HG02884 (cell line): ENCODE measurements at regions not wholly inside any gene's neighbourhood (a gene's known extent, or its start where the extent isn't known, plus 50 kb on each side); places are given as distances from the start of the nearest gene placed in this dataset.
"Not testable (repeated sequence)": the region's sequence is repeated elsewhere in the genome, so short reads cannot be mapped to it uniquely, and the experiment has no call there.

Experiments used
- ATAC-seq: cut with Tn5 transposase; IDR thresholded peaks from one replicate; pipeline ENCODE4 v1.9.1; 2021; ENCODE audit warnings: mild to moderate bottlenecking, moderate library complexity; ENCODE audit not compliant: unreplicated experiment

DNA sequence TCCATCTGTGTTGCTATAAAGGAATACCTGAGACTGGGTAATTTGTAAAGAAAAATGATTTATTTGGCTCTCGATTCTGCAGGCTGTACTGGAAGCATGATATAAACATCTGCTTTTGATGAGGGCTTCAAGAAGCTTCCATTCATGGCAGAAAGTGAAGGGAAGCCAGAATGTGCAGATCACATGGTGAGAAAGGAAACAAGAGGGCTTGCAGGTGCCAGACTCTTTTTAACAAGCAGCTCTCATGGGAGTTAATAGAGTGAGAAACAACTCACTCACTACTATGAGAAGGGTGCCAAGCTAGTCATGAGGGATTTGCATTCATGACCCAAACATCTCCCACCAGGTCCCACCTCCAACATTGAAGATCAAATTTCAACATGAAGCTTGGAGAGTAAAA lies 247.2 kb downstream of the ZIC4 start:
- no peak for ATAC-seq

DNA sequence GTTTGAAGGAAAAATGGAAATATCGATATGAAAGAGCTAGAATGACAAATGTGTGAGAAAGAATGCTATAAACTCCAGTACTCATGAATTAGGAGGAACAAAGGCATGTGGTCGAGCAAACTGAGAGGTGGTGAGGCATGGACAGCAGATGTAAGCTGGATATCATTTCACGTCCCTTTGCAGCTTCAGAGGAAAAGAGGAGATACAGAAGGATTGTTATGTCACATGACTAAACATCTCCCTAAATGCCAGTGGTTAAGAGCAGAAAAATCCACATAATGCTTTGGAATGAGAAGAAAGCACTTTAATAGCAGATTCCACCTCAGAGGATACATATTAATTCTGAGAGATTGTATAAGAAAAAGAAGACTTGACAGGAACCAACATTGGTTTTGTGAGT lies 248.7 kb downstream of the ZIC4 start:
- ATAC-seq = no peak

DNA sequence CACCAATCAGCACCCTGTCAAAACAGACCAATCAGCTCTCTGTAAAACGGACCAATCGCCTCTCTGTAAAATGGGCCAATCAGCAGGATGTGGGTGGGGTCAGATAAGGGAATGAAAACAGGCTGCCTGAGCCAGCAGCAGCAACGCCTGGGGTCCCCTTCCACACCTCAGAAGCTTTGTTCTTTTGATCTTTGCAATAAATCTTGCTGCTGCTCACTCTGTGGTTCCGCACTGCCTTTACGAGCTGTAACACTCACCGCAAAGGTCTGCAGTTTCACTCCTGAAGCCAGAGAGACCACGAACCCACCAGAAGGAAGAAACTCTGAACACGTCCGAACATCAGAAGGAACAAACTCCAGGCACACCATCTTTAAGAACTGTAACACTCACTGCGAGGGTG lies 251.4 kb downstream of the ZIC4 start:
- ATAC-seq = not testable (repeated sequence)

GRCh38 chr3:147153830-147154539 lies 252.4 kb downstream of the ZIC4 start:
- no peak for ATAC-seq

GRCh38 chr3:147152476-147152875 lies 253.9 kb downstream of the ZIC4 start:
- no peak for ATAC-seq

DNA sequence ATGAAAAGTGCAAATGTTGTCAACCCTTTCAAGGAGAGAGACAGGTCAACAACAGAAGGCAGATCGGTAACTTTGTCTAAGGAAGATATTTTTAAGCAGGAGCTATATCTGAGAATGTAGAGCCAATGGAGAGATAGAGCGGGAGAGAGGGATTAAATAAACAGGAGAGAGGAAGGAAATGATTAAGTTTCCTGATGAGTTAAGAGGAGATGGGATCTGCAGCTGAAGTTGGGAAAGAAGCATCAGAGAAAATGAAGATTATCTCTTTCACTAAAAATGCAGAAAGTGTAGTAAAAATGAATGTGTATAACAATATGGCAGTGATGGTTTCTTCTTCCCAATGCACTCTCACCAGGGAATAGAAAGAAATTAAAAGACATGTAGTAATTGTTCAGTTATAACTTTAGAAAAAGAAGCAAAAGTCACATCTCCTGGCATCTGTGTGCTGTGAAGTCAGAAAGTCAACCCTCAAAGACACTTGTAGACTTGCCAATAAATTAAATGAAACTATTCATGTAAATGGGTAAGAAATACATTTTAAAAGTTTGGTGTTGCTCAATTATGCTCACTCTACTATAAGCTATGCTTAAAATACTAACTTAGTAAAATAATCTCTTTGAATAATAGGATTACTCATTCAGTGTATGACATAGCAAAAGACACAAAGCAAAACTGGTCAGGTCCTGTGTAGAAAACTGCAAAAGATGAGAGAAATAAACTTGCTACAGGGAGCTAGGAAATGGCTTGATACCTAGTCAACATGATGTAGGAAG lies 264.6 kb downstream of the ZIC4 start:
- no peak for ATAC-seq

GRCh38 chr3:147139341-147139740 lies 267.0 kb downstream of the ZIC4 start:
- no peak for ATAC-seq

DNA sequence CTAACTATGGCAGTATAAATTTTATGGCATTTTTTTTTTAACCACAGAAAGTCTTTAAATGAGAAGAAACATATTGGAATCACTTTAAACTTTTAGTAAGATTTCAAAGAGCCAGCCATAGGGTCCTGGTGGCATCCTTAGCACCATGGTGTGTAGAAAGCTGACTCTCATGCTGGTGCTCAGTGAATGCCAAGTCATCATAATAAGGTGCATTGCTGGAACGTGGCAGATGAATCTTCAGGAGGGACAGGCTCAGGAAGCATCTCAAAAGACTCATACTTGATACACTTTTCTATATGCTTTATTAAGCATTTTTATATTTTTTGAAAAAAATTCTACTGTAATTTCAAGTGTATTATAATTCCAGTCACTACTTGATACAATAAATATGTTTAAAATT lies 274.2 kb downstream of the ZIC4 start:
- no peak for ATAC-seq

DNA sequence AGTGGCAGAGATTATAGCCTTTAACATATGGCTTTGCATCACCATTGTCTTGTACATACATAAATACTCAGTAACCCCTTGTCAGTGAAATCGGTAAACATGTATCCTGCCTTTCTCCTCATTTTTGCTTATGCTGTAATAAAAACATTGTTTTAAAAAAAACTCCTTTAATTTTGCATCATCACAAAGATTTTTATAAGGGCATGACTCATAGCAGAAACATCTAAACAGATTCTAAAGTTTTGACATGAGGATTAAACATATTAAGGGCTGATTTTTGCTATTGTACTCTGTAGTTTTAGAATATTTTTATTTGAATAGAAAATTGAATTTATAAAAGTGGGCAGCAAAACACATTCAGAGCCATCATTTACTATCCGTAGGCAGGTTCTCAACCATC lies 275.9 kb downstream of the ZIC4 start:
- ATAC-seq = no peak

DNA sequence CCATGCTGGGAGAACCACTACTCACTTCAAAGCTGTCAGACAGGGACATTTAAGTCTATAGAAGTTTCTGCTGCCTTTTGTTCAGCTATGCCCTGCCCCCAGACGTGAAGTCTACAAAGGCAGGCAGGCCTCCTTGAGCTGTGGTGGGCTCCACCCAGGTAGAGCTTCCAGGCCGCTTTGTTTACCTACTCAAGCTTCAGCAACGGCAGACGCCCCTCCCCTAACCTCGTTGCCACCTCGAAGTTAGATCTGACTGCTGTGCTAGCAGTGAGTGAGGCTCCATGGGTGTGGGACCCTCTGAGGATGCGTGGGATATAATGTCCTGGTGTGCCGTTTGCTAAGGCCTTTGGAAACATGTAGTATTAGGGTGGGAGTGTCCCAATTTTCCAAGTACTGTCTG lies 276.7 kb downstream of the ZIC4 start:
- ATAC-seq = no peak

DNA sequence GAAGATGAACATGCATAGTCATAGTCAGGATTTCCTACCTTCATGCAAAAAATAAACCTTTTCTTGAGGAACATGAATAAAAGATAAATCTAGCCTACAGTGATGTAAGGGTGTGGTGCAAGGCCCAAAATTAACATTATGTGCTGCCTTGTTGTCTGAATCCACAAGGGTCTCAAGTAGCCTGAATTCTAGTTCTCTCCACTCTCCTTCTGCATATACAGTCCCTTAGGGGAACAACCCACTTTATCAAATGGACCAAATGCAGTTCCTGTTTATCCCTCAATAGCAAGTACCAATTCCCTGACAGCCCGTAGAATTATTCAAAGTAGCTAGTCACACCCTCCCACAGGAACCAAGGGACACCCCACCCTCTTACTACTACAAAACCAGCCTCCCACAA lies 284.0 kb downstream of the ZIC4 start:
- no peak for ATAC-seq

GRCh38 chr3:147119989-147120388 lies 286.4 kb downstream of the ZIC4 start:
- no peak for ATAC-seq

DNA sequence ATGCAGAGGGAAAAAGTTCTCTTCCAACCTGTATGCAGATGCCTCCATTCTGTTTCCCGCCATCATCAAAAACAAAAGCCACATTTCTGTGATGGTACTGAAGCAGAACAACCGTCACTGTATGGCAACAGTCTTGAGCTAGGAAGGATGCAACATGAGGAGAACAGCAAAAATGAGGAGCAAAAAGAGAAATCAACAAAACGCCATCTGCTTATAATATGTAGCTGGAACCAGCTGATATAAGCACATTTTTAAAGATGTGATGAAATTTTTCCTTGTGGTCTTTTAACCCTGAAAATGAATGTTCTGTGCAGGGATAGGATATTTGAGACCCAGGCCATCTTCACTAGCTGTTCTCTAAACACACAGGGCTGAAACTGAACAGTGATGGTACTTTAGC lies 287.0 kb downstream of the ZIC4 start:
- ATAC-seq = no peak

- ATAC-seq = no peak
Observed at GRCh38 chr3:147118611-147119010, 287.7 kb downstream of the ZIC4 start.

DNA sequence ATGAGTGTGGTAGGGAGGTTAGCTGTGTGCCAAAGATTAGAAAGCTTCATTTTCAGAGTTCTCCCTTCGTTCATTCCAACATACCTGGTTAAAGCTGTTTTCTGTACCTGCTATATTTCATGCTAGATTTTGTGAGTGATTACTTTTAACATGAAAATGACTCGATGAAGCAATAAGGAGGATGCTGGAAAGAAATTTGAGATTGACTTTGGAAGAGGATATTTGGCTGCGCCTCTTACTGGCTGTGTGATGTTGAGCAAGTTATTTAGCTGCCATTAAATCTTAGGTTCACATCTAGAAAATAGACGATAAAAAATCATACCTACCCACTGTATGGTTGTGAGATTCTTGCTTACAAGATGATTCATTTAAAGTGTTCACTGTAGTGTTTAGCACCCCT lies 288.7 kb downstream of the ZIC4 start:
- ATAC-seq = no peak

DNA sequence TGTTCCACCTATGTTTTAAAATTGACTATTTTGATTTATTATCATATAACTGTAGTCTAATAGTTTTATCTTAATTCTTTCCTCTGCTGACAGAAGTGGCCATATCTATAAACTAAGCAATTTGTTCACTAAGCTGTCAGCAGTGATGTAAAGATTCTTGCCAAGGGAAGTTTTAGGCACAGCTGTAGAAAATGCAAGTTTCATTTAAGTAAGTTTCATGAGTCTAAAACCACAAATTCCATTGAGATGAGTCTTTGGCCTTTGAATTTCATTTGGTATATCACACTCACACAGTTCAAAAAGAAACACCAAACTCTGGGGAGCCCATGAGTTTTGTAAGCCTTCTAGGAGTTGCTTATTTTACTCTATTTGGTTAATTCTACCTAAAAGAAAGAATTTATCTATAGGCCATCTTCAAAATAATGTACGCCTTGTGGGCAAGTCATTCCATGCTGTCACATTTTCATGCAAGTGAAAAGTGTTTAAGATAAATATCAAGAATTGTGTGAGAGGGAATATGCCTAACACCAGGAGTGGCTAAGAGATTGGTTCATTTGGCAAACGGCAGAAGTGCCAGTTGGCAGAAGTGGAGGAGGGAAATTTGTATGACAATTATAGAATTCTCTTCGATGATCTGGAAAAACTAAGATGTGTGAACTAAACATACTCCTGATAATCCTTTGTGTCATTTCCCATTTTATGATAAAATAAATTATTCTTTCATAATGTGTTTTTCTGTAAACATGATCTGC lies 292.9 kb downstream of the ZIC4 start:
- no peak for ATAC-seq

GRCh38 chr3:147099076-147099475 lies 307.3 kb downstream of the ZIC4 start:
- ATAC-seq = no peak

GRCh38 chr3:147090461-147090860 lies 315.9 kb downstream of the ZIC4 start:
- ATAC-seq = no peak

GRCh38 chr3:147089286-147089685 lies 317.1 kb downstream of the ZIC4 start:
- no peak for ATAC-seq

GRCh38 chr3:147059500-147059899 lies 346.8 kb downstream of the ZIC4 start:
- ATAC-seq = not testable (repeated sequence)

DNA sequence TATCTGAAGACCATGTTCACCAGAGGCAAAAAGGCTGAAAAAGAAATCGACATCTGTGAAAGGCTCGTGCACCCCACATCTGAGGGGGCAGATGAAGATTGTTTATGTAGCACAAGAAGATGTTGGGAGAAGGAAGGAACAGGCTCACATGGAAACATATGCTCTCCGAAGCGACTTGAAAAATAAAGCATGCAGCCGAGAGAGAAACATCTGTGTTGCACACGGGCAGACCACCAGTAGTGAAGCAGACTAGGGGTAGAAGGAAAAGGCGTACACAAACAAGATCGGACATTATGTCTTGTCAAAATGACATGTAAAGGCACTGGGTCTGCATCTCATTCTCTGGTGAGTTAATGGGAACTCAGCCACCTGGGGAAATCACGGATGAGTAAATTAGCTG lies 356.5 kb downstream of the ZIC4 start:
- no peak for ATAC-seq

GRCh38 chr3:147049305-147049704 lies 357.0 kb downstream of the ZIC4 start:
- no peak for ATAC-seq
